ENCODE measurements at regions not wholly inside any gene's neighbourhood (a gene's known extent, or its start where the extent isn't known, plus 50 kb on each side); places are given as distances from the start of the nearest gene placed in this dataset.
"Not testable (repeated sequence)": the region's sequence is repeated elsewhere in the genome, so short reads cannot be mapped to it uniquely, and the experiment has no call there.

DNA sequence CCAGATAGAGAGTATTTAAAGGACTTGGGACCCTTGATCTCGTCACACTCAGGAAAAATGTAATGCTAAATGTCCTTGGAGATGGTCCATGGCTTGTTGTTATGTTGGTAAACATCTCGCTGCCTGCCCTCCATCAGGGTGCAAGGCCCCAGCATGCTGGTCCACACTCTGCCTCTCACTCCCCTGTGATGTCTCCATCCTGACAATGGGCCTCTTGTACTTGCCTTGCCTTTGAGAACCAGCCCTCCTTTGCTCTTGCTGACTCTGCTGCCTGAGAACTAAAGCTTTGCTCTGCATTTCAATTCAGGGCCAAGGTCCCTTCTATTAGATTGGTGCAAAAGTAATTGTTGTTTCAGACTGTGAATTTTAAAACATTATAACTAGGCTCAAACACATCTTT, 131.0 kb upstream of the LMNTD1 start:
- DNase-seq (ENCODE audit: low read depth), result no peak

DNA sequence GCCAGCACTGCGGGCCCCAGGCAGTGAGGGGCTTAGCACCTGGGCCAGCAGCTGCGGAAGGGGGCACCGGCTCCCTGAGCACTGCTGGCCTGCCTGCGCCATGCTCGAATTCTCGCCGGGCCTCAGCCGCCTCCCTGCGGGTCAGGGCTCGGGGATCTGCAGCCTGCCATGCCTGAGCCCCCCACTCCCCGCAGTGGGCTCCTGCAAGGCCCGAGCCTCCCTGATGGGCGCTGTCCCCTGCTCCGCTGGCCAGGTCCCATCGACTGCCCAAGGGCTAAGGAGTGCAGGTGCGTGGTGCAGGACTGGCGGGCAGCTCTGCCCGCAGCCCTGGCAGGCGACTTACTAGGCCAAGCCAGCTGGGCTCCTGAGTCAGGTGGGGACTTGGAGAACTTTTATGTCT, 133.3 kb upstream of the LMNTD1 start:
- no peak for DNase-seq (ENCODE audit: low read depth)

DNA sequence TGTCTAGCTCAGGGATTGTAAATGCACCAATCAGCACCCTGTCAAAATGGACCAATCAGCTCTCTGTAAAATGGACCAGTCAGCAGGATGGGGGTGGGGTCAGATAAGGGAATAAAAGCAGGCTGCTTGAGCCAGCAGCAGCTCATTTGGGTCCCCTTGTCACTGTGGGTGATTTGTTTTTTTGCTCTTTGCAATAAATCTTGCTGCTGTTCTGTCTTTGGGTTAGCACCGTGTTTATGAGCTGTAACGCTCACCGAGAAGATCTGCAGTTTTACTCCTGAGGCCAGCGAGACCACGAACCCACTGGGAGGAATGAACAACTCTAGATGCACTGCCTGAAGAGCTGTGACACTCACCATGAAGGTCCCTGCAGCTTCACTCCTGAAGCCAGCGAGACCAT, 134.1 kb upstream of the LMNTD1 start:
- no peak for DNase-seq (ENCODE audit: low read depth)

DNA sequence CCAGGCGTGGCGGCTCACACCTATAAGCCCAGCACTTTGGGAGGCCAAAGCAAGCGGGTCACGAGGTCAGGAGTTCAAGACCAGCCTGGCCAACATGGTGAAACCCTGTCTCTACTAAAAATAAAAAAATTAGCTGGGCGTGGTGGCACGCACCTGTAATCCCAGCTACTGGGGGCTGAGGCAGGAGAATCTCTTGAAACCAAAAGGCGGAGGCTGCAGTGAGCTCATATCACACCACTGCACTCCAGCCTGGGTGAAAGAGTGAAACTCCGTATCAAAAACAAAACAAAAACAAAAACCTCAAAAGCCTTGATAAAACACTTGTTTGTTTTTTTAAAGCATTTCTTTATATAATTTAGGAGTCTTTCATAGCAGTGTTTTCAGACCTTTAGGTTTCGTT, 135.8 kb upstream of the LMNTD1 start:
- DNase-seq (ENCODE audit: low read depth), result not testable (repeated sequence)

DNA sequence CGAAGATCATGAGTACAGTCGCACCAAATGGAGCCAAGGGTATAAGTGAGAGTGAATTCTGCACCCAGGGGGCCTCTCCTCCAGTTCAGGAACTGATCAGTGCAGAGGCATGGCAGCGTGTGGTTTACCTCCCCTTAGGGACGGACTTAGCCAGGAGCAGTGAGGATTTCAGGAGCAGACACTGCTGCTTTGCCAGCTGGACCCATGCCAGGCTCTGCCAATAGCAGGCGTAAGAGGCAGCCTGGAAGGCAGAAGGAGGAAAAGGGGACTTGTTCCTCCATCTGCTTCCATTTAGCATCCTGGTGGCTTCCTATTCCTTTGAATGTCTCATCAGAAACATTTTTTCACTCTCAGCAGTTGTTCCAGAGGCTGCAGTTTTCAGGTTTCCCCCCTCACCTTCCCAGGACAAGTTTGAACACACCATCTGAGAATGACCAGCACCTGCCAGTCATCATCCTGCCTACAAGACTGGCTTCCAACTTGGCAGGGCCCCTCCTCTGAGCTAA, 137.0 kb upstream of the LMNTD1 start:
- peak; percentile 42 for DNase-seq (ENCODE audit: low read depth)

DNA sequence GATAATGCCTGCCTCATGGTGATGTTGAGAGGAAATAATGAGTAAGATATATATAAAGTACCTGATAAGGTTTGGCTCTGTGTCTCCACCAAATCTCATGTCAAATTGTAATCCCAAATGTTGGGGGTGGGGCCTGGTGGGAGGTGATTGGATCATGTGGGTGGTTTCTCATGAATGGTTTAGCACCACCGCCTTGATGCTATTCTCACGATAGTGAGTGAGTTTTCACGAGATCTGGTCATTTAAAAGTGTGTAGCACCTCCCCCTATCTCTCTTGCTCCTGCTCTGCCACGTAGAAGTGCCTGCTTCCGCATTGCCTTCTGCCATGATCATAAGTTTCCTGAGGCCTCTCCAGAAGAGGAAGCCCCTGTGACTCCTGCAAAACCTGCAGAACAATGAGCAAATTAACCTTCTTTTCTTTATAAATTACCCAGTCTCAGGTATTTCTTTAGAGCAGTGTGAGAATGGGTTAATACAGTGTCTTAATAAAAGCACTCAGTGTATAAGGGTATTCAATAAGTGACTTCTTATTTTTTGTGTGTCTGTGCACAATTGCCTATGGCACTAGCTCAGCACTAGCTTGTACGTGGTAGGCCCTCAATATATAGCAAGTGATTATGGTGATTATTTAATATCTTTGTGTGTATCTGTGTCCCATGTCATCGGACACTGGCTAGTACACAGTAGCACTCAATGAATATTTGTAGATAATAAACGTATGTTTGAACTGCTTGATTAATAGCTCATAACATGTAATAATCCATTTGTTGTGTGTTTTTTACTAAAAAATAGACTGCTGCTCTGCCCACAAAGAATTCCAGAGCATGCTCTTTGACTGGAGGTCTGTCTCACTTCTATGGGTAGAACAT, 138.1 kb upstream of the LMNTD1 start:
- DNase-seq (ENCODE audit: low read depth), result no peak

DNA sequence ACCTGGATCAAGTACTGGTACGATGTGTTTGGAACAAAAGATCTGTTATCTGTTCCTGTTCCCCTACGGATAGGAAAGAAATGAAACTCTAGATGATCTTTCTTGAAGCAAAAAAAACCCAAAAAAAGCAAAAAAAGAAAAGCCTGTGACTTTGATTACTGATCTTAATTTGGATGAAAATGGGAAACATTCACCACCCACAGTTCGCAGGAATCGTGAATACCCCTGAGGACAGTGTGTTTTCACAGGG, 138.7 kb upstream of the LMNTD1 start:
- no peak for DNase-seq (ENCODE audit: low read depth)

DNA sequence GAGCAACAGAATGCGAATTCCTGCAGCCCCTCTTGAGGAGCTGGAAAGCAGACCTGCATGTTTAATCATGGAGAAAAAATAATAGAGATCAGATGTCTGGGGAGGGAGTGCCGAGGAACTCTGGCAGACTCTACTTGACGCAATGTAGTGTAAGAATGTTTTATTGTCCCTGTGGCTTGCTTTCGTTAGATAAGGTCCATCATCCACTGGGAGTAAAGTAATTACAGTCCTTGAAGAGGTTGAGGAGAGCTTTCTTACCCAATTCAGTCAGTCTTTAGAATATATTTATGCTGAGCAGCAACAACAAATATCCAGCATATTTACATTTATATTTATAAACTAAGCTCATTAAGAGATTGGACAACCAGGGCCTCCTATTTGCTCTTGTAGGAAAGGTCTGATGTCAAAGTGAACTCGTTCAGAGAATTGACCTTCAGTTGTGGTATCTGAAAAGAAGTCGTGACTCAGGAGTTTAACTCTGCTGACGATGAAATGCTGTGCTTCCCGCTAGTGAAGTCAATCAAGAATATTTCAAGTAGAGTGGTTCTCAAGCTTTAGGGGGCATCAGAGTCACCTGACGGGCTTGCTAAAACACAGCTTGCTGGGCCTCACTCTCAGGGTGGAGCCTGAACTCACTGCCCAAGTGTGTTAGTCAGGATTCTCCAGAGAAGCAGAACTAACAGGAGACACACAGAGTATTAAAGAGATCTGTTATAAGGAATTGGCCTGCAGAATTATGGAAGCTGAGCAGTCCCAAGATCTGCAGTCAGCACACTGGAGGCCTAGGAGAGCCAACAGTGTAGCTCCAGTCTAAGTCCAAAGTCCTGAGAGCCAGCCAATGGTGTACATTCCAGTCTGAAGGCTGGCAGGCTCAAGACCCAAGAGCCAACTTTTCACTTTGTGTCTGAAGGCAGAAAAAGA, 139.3 kb upstream of the LMNTD1 start:
- peak; percentile 98 for DNase-seq (ENCODE audit: low read depth)

DNA sequence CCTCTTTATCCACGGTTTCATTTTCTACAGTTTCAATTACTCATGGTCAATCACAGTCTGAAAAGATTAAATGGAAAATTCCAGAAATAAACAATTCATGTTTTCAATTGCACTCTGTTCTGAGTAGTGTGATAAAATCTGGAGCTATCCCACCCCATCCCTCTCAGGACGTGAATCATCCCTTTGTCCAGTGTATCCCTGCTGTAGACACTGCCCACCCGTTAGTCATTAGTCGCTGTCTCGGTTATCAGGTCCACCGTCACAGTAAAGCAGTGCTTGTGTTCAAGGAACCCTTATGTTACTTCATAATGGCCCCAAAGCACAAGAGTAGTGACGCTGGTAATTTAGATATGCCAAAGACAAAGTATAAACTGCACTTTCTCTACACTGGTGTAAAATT, 141.0 kb upstream of the LMNTD1 start:
- peak; percentile 95 for DNase-seq (ENCODE audit: low read depth)

DNA sequence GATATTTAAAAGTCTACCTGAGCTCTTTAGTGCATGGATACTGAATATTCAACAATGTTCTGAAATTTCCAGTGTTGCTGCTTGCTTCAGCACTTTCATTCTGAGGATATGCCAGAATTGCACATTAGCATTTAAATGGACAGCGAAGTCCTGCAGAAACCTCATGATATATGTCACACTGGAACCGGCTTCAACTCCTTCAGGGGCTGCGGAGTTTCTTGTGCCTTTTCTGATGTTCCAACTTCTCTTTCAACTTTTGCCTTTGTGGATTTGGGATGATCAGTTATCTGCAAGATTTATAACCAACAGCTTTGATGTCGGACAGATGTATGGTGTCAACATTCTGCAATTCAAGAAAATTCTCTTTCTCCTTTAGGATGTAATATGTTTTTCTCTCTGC, 142.5 kb upstream of the LMNTD1 start:
- DNase-seq (ENCODE audit: low read depth), result peak; percentile 12

DNA sequence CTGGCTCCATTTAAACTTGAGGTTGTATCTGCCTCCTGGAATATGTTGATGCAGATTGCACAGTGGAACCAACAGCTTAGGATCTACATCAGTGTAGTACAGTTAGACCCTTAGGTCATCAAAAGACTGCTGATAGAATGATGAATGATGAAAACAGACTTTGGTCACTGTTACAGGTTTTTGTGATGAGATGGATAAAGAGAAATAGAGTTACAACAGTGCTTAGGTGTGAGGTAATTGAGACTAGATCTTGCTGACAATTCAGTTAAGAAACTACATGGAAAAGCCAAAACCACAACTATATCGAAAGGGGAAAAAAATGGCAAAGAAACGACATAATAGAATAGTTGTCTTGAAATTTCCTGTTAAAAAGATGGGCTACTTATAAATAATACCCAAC, 145.7 kb upstream of the LMNTD1 start:
- peak; percentile 59 for DNase-seq (ENCODE audit: low read depth)

DNA sequence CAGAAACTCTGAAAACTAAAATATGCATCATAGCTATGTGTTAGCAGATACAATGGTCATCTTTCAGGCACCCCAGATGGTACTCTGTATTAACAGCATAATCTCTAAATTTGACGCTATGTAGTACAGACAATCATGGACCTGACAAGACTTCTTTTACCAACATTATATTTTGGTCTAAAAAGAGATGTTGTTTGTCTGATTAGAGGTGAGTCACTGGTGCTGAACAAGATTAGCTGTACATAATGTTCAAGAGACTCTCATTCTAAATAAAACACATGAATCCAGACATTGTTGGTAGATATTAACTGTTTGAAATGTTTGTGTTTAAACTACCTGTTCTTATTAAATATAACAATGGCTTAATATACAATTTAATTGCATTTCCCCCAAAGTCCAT, 146.4 kb upstream of the LMNTD1 start:
- peak; percentile 85 for DNase-seq (ENCODE audit: low read depth)

DNA sequence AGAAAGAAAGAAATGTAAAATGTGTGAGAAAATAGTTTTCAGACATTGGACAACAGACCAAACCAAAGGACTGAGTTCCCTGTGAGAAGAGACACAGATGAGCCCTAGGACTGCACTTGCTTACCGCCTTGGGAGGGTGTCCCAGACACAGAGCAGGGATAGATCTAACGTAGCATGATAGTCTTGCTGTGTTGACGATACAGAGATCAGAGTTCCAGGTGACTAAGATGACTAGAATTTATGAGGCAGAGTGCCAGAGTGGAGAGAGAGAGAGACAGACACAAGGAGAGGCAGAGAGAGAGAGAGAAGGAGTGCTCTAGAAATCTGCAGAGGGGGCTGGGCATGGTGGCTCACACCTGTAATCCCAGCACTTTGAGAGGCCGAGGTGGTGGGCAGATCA, 148.2 kb upstream of the LMNTD1 start:
- DNase-seq (ENCODE audit: low read depth), result peak; percentile 89

DNA sequence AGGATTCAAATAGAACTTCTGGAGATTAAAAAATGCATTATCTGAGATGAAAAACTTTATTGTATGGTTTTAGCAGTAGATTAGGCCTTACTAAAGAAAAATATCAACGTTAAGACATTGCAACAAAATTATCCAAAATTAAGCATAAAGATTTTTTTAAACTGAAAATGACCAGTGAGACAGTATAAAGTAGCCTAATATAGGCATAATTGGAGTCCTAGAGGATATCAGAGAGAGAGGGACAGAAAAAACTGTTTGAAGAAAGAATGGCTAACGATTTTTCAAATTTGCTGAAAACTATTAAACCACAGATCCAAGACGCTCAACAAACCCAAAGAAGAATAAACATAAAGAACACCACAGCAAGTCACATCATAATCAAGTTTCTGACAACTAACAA, 149.5 kb upstream of the LMNTD1 start:
- no peak for DNase-seq (ENCODE audit: low read depth)

DNA sequence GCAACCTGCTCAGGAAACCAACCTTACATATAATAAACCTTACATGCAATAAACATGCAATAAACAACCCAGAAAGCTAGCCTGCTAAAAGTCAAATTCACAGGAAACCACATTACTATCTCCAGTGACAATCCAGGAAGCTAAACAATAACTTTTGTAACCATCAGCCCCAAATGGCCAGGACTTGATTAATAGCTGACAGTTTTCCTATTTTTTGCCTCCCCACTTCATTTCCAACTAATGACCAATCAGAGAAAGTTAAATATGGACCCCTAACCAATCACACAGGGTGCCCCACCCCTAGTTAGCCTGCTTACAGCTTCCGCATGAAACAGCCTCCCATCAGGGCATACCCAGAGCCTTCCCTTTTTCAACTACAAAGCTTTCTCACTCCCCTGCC, 152.2 kb upstream of the LMNTD1 start:
- DNase-seq (ENCODE audit: low read depth), result no peak

DNA sequence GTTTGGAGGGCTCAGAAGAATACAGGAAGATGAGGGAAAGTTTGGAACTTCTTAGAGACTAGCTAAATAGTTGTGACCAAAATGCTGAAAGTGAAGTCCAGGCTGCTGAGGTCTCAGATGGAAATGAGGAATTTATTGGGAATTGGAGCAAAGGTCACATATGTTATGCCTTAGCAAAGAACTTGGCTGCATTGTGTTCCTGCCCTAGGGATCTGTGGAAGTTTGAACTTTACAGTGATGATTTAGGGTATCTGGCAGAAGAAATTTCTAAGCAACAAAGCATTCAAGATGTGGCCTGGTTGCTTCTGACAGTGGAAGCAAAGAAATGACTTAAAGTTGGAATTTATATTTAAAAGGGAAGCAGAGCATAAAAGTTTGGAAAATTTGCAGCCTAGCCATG, 153.6 kb upstream of the LMNTD1 start:
- not testable (repeated sequence) for DNase-seq (ENCODE audit: low read depth)

DNA sequence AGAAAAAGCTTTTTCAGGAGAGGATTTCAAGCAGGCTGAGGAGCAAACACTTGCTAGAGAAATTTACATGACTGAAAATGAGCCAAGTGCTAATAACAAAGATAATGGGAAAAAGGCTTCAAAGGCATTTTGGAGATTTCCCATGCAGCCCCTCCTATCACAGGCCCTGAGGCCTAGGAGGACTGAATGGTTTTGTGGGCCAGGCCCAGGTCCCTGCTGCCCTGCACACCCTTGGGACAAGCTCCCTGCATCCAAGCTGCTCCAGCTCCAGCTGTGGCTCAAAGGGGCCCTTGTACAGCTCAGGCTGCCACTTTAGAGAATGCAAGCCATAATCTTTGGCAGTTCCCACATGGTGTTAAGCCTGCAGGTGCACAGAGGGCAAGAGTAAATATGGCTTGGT, 154.0 kb upstream of the LMNTD1 start:
- no peak for DNase-seq (ENCODE audit: low read depth)

DNA sequence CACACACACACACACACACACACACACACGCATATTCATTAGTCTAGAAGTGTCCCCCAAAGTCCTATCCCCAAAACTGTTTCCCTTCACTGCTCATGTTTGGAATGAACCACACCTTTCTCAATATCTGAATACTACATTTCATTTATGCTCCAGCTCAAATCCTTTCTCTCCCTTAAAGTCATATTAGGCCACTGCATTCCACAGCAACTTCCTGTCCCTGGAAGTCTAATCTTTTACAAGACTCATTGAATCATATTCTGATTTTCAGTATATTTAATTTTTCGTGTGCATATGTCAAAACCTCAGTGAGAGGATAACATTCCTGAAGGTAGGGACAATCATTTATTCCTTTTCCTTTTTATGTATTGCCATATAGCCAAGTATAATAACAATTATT, 155.6 kb upstream of the LMNTD1 start:
- no peak for DNase-seq (ENCODE audit: low read depth)

DNA sequence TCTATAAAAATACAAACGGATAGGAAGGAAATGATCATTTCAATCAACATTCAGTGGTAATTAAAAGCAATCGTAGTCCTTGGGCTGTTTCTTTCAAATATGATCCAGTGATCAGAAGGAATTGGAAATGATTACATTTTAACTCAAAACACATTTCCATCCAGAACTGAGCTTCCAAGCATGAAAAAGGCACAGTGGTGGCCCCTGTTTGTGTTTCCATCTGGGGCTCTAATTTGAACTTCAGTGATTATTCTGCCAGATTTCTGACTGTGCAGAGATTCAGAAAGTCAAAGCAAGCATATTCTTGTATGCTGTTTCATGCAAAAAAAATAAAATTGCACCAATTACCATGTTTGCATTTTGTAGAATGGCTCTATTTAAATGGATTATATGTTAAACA, 157.0 kb upstream of the LMNTD1 start:
- no peak for DNase-seq (ENCODE audit: low read depth)

DNA sequence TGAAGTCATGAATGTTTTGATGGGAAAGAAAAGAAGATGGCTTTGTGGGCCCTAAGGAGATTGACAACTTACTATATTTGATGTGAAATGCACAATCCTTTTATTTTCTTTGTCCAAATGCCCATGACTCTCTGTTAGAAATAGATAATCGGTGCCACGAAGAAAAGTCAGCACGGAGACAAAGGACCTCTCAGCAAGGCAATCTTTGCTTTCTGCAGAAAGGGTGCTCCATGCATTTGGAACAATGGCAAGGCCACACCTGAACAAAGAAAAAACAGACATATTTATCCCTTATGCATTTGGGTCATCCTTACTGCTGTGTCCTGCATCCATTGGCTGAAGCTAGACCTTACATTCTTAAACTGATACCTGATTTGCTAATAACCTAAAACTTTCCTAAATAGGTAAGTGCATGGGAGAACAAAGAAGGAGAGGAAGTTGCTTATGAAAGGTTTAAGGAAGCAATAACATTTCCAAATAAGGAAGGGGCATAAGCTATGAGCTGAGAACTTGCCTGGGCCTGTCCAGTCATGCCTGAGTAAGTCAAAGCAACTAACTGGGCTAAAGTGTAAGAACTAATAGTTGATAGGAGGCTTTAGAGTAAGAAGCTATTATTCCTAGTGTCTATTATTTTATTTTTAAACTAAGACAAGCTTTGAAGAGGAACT, 158.0 kb upstream of the LMNTD1 start:
- not testable (repeated sequence) for DNase-seq (ENCODE audit: low read depth)

DNA sequence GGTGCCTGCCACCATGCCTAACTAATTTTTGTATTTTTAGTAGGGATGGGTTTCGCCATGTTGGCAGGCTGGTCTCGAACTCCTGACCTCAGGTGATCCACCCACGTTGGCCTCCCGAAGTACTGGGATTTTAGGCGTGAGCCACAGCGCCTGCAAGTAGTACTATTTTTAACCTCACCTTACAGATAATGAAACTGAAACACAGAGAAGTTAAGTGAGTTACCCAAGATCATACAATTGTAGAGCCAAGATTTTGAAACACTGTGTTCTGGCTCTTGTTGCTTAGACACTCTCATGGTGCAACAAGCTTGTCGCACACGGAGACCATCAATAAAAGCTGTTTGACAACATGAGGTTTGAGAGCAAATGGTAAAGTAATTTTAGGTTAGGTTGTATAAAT, 159.1 kb upstream of the LMNTD1 start:
- DNase-seq (ENCODE audit: low read depth), result peak; percentile 50

DNA sequence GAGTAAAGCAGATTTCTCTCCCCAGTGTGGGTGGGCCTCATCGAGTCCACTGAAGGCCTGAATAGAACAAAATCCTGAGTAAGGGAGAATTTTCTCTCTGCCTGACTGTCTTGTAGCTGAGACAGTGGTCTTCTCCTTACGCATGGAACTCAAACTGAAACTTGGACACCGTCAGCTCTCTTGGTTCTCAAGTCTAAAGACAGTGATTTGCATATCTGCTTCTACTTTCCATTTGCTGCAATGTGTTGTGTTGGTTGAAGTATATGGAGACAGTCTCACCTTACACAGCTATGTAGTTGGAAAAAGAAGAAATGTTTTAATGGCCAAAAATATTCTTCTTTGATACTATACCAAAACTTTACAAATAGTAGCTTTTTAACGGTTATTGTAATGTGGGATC, 160.2 kb upstream of the LMNTD1 start:
- DNase-seq (ENCODE audit: low read depth), result no peak

All from amniotic epithelial cell (primary cell).